AG04450 (cell line): ENCODE measurements at regions not wholly inside any gene's neighbourhood (a gene's known extent, or its start where the extent isn't known, plus 50 kb on each side); places are given as distances from the start of the nearest gene placed in this dataset.

Experiments
- CTCF ChIA-PET: fragments of 300-600, 350-600 bp; formaldehyde crosslinking; extraction: SDS; loops from one replicate; lab custom pipeline; 2022; ENCODE audit warnings: antibody characterized with exemption, inconsistent platforms; lab: Charles Lee
- POLR2A ChIA-PET: fragments of 350-600 bp; formaldehyde crosslinking; extraction: SDS; loops from one replicate; lab custom pipeline; 2021; ENCODE audit warnings: antibody characterized with exemption, inconsistent platforms; lab: Yijun Ruan, JAX
- DNase-seq: peaks from one replicate; pipeline ENCODE4 v3.0.0-alpha.2; 2011; ENCODE audit warnings: low read depth, low spot score
- H3K27ac ChIP-seq: one replicate; pipeline ENCODE4 v1.5.1; 2012; ENCODE audit warnings: low read depth, low read length, control low read depth
- H3K27me3 ChIP-seq: one replicate; pipeline ENCODE4 v1.6.0; 2012; ENCODE audit warnings: low read length; ENCODE audit not compliant: control insufficient read depth, insufficient read depth
- H3K4me3 ChIP-seq: 2 replicates; pipeline ENCODE4 v1.5.1; 2011; ENCODE audit warnings: mild to moderate bottlenecking, low read depth, low read length, control low read depth
- H3K9me3 ChIP-seq: 2 replicates; pipeline ENCODE4 v1.5.1; 2012; ENCODE audit warnings: low read length; ENCODE audit not compliant: control insufficient read depth, insufficient read depth
- TF ChIP-seq, protein P1 (sequence below): IDR thresholded peaks from 2 replicates; pipeline ENCODE4 v1.5.1; 2011; ENCODE audit warnings: low read depth, low read length, control low read depth, inconsistent platforms

- CTCF ChIA-PET = interaction anchor here (0.6 to 3.9 kb wide), 14 partner anchors 9 to 1522 kb away, joined by 3 to 40 read pairs (median 4); no protein-coding TSS in a partner anchor
- TF ChIP-seq, protein P1, sequence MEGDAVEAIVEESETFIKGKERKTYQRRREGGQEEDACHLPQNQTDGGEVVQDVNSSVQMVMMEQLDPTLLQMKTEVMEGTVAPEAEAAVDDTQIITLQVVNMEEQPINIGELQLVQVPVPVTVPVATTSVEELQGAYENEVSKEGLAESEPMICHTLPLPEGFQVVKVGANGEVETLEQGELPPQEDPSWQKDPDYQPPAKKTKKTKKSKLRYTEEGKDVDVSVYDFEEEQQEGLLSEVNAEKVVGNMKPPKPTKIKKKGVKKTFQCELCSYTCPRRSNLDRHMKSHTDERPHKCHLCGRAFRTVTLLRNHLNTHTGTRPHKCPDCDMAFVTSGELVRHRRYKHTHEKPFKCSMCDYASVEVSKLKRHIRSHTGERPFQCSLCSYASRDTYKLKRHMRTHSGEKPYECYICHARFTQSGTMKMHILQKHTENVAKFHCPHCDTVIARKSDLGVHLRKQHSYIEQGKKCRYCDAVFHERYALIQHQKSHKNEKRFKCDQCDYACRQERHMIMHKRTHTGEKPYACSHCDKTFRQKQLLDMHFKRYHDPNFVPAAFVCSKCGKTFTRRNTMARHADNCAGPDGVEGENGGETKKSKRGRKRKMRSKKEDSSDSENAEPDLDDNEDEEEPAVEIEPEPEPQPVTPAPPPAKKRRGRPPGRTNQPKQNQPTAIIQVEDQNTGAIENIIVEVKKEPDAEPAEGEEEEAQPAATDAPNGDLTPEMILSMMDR = peak; percentile 66
- H3K9me3 ChIP-seq = no peaks in the 10 kb centered on the region
- no peak overlapping the region for H3K4me3 ChIP-seq
- no peak for DNase-seq
- peaks cover 4% of the 10 kb centered on the region for H3K27me3 ChIP-seq
- POLR2A ChIA-PET = no interaction called here
- no peak overlapping the region for H3K27ac ChIP-seq
These were observed 147.4 kb upstream of the EGLN3 start for GRCh38 chr14:34098045-34098984.

DNA sequence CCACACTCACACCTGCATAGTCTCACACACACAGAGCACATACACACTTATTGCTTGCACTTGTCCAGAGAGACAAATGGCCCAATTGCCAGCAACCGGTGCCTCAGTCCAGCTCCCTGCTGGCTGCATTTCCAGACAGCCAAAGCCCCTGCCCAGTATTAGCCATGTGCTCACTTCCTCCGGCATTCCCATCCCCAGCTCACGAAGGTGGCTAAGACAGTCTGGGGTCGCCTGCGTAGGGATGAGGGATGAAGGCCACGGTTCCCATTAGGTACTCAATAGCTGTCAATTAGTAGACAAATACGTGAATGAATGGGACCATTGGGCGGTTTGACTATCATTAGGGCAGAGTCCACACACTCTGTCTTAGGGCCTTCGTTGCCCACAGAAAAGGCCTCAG, 146.8 kb upstream of the EGLN3 start:
- no peak for DNase-seq
- no peak overlapping the region for H3K4me3 ChIP-seq
- peaks cover 4% of the 10 kb centered on the region for H3K27me3 ChIP-seq
- H3K27ac ChIP-seq = no peak overlapping the region
- CTCF ChIA-PET = interaction anchor here (1.7 to 3.9 kb wide), 5 partner anchors 10 to 1522 kb away, joined by 8 to 40 read pairs (median 12); no protein-coding TSS in a partner anchor
- TF ChIP-seq, protein P1 = no peak
- H3K9me3 ChIP-seq = no peaks in the 10 kb centered on the region
- POLR2A ChIA-PET = no interaction called here

DNA sequence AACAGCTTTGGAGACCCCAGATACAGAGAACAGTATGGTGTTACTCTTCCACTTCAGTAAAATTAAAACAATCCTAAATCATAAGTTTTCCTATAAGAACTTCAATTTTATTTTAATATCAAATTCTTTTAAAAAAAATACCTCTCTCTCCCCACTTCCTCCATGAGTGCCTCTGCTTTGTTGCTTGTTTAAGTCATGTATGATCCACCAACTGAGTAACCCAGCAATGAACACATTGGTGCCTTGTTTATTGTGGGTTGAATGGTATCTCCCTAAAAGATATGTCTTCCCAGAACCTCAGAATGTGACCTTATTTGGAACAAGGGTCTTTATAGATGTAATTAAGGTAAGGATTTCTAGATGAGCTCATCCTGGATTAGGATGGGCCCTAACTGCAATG, 143.5 kb upstream of the EGLN3 start:
- ChIA-PET POLR2A (no interaction called here), CTCF (no interaction called here)
- TF ChIP-seq, protein P1 = no peak
- Histone ChIP-seq H3K9me3 (no peaks in the 10 kb centered on the region), H3K27me3 (peaks cover 3% of the 10 kb centered on the region), H3K27ac (no peak overlapping the region), H3K4me3 (no peak overlapping the region)
- no peak for DNase-seq

GRCh38 chr14:34093883-34094282, 143.0 kb upstream of the EGLN3 start:
- POLR2A ChIA-PET = no interaction called here
- DNase-seq = no peak
- H3K4me3 ChIP-seq = no peak overlapping the region
- no peaks in the 10 kb centered on the region for H3K9me3 ChIP-seq
- H3K27ac ChIP-seq = no peak overlapping the region
- no peaks in the 10 kb centered on the region for H3K27me3 ChIP-seq
- CTCF ChIA-PET = no interaction called here
- TF ChIP-seq, protein P1 = no peak

GRCh38 chr14:34090451-34090850, 139.6 kb upstream of the EGLN3 start:
- ChIA-PET POLR2A (no interaction called here), CTCF (interaction anchor here (0.7 kb wide), 1 partner anchor 144 kb away, joined by 3 read pairs; no protein-coding TSS in a partner anchor)
- Histone ChIP-seq H3K27me3 (no peaks in the 10 kb centered on the region), H3K4me3 (no peak overlapping the region), H3K27ac (no peak overlapping the region), H3K9me3 (no peaks in the 10 kb centered on the region)
- TF ChIP-seq, protein P1 = no peak
- DNase-seq = no peak
